SK-N-SH (cell line): ENCODE measurements at regions not wholly inside any gene's neighbourhood (a gene's known extent, or its start where the extent isn't known, plus 50 kb on each side); places are given as distances from the start of the nearest gene placed in this dataset.

Source experiments
- CTCF ChIA-PET: fragments of 300-600, 350-600 bp; formaldehyde crosslinking; extraction: SDS; loops from one replicate; lab custom pipeline; 2021; lab: Yijun Ruan, JAX
- POLR2A ChIA-PET: fragments of 350-600 bp; sonication (Branson Sonifier 250); formaldehyde crosslinking; extraction: SDS; loops from one replicate; lab custom pipeline; 2020; ENCODE audit warnings: antibody characterized with exemption, inconsistent platforms; lab: Yijun Ruan, JAX
- DNase-seq: peaks from one replicate; pipeline ENCODE4 v3.0.0; 2012
- H2AFZ ChIP-seq: fragments of 200-600 bp; sonication (generic); 2 replicates; pipeline ENCODE4 v1.8.1; 2016; ENCODE audit warnings: antibody characterized with exemption, mild to moderate bottlenecking, low read depth
- H3F3A ChIP-seq: fragments of 200-600 bp; sonication (generic); replicated peaks from 2 replicates; pipeline ENCODE3; 2016; ENCODE audit warnings: antibody characterized with exemption, mild to moderate bottlenecking; ENCODE audit not compliant: insufficient read depth
- H3K27ac ChIP-seq, 2 experiments: fragments of 200-500 bp in 1 of 2; fragments of 200-600 bp in 1 of 2; sonication (Bioruptor generic) in 1 of 2; sonication (generic), shearing (Covaris generic) in 1 of 2; 2 replicates each; pipeline versions ENCODE4 v1.5.1 to v1.6.1; 2014 to 2016; ENCODE audit warnings: low read depth in 2 of 2, inconsistent platforms in 1 of 2, low read length in 1 of 2, mild to moderate bottlenecking in 1 of 2, mixed read lengths in 1 of 2
- H3K27me3 ChIP-seq: fragments of 200-600 bp; sonication (generic), shearing (Covaris generic); 2 replicates; pipeline ENCODE4 v1.6.1; 2016; ENCODE audit warnings: mixed run types; ENCODE audit not compliant: insufficient read depth
- H3K36me3 ChIP-seq, 2 experiments: fragments of 200-500 bp in 1 of 2; fragments of 200-600 bp in 1 of 2; sonication (Bioruptor generic) in 1 of 2; sonication (generic) in 1 of 2; replicated peaks in 1 of 2; 2 replicates each; pipeline versions ENCODE3 to v1.5.1; 2014 to 2016; ENCODE audit warnings: low read length in 1 of 2, mild to moderate bottlenecking in 1 of 2; ENCODE audit not compliant: insufficient read depth in 2 of 2, control insufficient read depth in 1 of 2
- H3K4me1 ChIP-seq, 2 experiments: fragments of 200-500 bp in 1 of 2; fragments of 200-600 bp in 1 of 2; sonication (Bioruptor generic) in 1 of 2; sonication (generic), shearing (Covaris generic) in 1 of 2; 2 replicates each; pipeline versions ENCODE4 v1.5.1 to v1.6.1; 2014 to 2016; ENCODE audit warnings: low read depth in 1 of 2, low read length in 1 of 2, mixed run types in 1 of 2; ENCODE audit not compliant: insufficient read depth in 2 of 2, control insufficient read depth in 1 of 2
- H3K4me2 ChIP-seq: fragments of 200-600 bp; sonication (generic), shearing (Covaris generic); 2 replicates; pipeline ENCODE4 v1.6.1; 2017; ENCODE audit warnings: mixed run types
- H3K4me3 ChIP-seq, 2 experiments: fragments of 200-500 bp in 1 of 2; fragments of 200-600 bp in 1 of 2; sonication (Bioruptor generic) in 1 of 2; sonication (generic), shearing (Covaris generic) in 1 of 2; 2 replicates each; pipeline versions ENCODE4 v1.5.1 to v1.8.1; 2014 to 2016; ENCODE audit warnings: low read depth in 2 of 2, inconsistent platforms in 1 of 2, low read length in 1 of 2, mild to moderate bottlenecking in 1 of 2, mixed read lengths in 1 of 2, moderate library complexity in 1 of 2
- H3K79me2 ChIP-seq: fragments of 200-600 bp; sonication (generic); 2 replicates; pipeline ENCODE4 v1.8.1; 2017; ENCODE audit warnings: mild to moderate bottlenecking; ENCODE audit not compliant: insufficient read depth
- H3K9ac ChIP-seq: fragments of 200-600 bp; sonication (generic); 2 replicates; pipeline ENCODE4 v1.6.1; 2017; ENCODE audit warnings: mixed run types
- H3K9me2 ChIP-seq: fragments of 200-600 bp; sonication (generic); 2 replicates; pipeline ENCODE4 v1.6.1; 2017; ENCODE audit warnings: mixed run types
- H3K9me3 ChIP-seq: fragments of 200-600 bp; sonication (generic); 2 replicates; pipeline ENCODE4 v1.6.1; 2017; ENCODE audit warnings: mixed run types, mild to moderate bottlenecking, moderate library complexity
- H4K20me1 ChIP-seq: fragments of 200-600 bp; sonication (generic); 2 replicates; pipeline ENCODE4 v1.6.1; 2017; ENCODE audit warnings: mild to moderate bottlenecking, mixed run types; ENCODE audit not compliant: insufficient read depth
- ELF1 ChIP-seq: IDR thresholded peaks from 2 replicates; pipeline ENCODE4 v1.4.0; 2012
- EP300 ChIP-seq, 2 experiments: IDR thresholded peaks; 2 replicates each; pipeline versions ENCODE4 v1.4.0 to v1.6.1; 2012; ENCODE audit warnings: borderline replicate concordance in 1 of 2, low read depth in 1 of 2, low read length in 1 of 2
- FOXJ3 ChIP-seq: sonication (generic); formaldehyde crosslinking; IDR thresholded peaks from 2 replicates; pipeline ENCODE4 v1.5.1; 2020; ENCODE audit warnings: mild to moderate bottlenecking, missing genetic modification reagents
- FOXM1 ChIP-seq: IDR thresholded peaks from 2 replicates; pipeline ENCODE4 v1.4.0; 2012; ENCODE audit warnings: low read depth, mild to moderate bottlenecking
- NRF1 ChIP-seq: IDR thresholded peaks from 2 replicates; pipeline ENCODE4 v1.6.1; 2012; ENCODE audit warnings: low read depth, mild to moderate bottlenecking, low read length
- RAD21 ChIP-seq: IDR thresholded peaks from 2 replicates; pipeline ENCODE4 v1.6.1; 2012; ENCODE audit warnings: mild to moderate bottlenecking, low read length
- RXRA ChIP-seq: IDR thresholded peaks from 2 replicates; pipeline ENCODE4 v1.4.0; 2012; ENCODE audit warnings: low read depth, mild to moderate bottlenecking, borderline replicate concordance
- SIN3A ChIP-seq: IDR thresholded peaks from 2 replicates; pipeline ENCODE4 v1.6.1; 2012; ENCODE audit warnings: low read depth, mild to moderate bottlenecking, low read length, moderate library complexity, borderline replicate concordance
- SMC3 ChIP-seq: IDR thresholded peaks from 2 replicates; pipeline ENCODE4 v1.6.1; 2012; ENCODE audit warnings: low read depth, low read length, improper control_type of control experiment
- TAF1 ChIP-seq: IDR thresholded peaks from 2 replicates; pipeline ENCODE4 v1.6.1; 2012; ENCODE audit warnings: low read depth, mild to moderate bottlenecking, low read length, moderate library complexity, borderline replicate concordance
- USF1 ChIP-seq: IDR thresholded peaks from 2 replicates; pipeline ENCODE4 v1.4.0; 2012; ENCODE audit warnings: low read depth, borderline replicate concordance
- USF2 ChIP-seq: fragments of 150-350 bp; IDR thresholded peaks from 2 replicates; pipeline ENCODE4 v1.6.1; 2017; ENCODE audit warnings: antibody characterized with exemption, low read length, low read depth, borderline replicate concordance
- YY1 ChIP-seq: IDR thresholded peaks from 2 replicates; pipeline ENCODE4 v1.4.0; 2012; ENCODE audit warnings: low read depth, mild to moderate bottlenecking
- ZBTB33 ChIP-seq: IDR thresholded peaks from 2 replicates; pipeline ENCODE4 v1.4.0; 2012; ENCODE audit warnings: low read depth, borderline replicate concordance
- WGBS: methylation state at CpG from one replicate; pipeline ENCODE4 v1.1.6; 2017; ENCODE audit warnings: low lambda C conversion rate; 5-methylcytosine and 5-hydroxymethylcytosine counted together

GRCh38 chr4:131258361-131258760 lies 1890.7 kb upstream of the PCDH10 start:
- no peaks in the 10 kb centered on the region for H3K79me2 ChIP-seq
- no peaks in the 10 kb centered on the region for H3K27me3 ChIP-seq
- no peaks in the 10 kb centered on the region for H3K4me1 ChIP-seq
- no peaks in the 10 kb centered on the region for H3K9me2 ChIP-seq
- no peak overlapping the region for H3K9ac ChIP-seq
- no peak overlapping the region for H3K4me3 ChIP-seq
- no peak overlapping the region for H2AFZ ChIP-seq
- no peaks in the 10 kb centered on the region for H3F3A ChIP-seq
- H3K9me3 ChIP-seq = no peaks in the 10 kb centered on the region
- H4K20me1 ChIP-seq = no peaks in the 10 kb centered on the region
- TF ChIP-seq NRF1 = no peak
- TF ChIP-seq USF1 = no peak
- no peak for TF ChIP-seq YY1
- no peak for TF ChIP-seq EP300 (IDR thresholded peaks at IDR 0.05; ENCODE audit: borderline replicate concordance in 1 of 2, low read depth in 1 of 2, low read length in 1 of 2)
- TF ChIP-seq ELF1 = no peak
- no peak for TF ChIP-seq FOXM1
- no peak for TF ChIP-seq SMC3
- TF ChIP-seq ZBTB33 = no peak
- TF ChIP-seq FOXJ3 = no peak
- TF ChIP-seq USF2 = no peak
- no peak for TF ChIP-seq SIN3A
- no peak for TF ChIP-seq RXRA
- 0% methylated on average over 2 of the region's 2 CpGs for WGBS
- H3K36me3 ChIP-seq = no peaks in the 10 kb centered on the region
- POLR2A ChIA-PET = no interaction called here
- no peak overlapping the region for H3K4me2 ChIP-seq
- DNase-seq = no peak
- H3K27ac ChIP-seq = no peak overlapping the region
- CTCF ChIA-PET = no interaction called here

DNA sequence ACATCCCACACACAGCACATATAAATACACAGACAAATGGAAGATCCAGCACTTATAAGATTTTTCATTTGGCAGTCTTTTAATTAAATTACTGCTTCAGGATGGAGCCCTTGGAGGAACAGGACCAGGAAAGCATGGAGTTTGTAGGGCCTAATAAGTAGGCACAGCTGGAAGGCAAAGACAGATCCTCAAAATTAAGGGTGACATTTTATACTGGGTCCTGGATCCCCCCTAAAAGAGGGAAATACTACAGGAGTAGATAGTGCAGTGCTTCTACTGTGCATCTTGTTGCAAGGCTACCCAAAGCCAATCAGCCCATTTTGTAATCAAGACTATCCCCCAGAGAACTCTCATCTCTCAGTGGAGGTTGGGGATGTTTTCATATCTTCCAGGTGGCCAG lies 1860.7 kb upstream of the PCDH10 start:
- Histone ChIP-seq H3K9ac (no peak overlapping the region), H2AFZ (no peak overlapping the region), H3K27me3 (no peaks in the 10 kb centered on the region), H3K9me2 (no peaks in the 10 kb centered on the region)
- no peak for DNase-seq
- CTCF ChIA-PET = no interaction called here
- no peak for TF ChIP-seq TAF1
- no peak for TF ChIP-seq RAD21
- TF ChIP-seq, all 33 proteins: peak for 0
- POLR2A ChIA-PET = no interaction called here
- no peak overlapping the region for H3K27ac ChIP-seq
- no peak overlapping the region for H3K4me3 ChIP-seq
- H3F3A ChIP-seq = no peaks in the 10 kb centered on the region
- no peak overlapping the region for H3K4me2 ChIP-seq
- H3K36me3 ChIP-seq = no peaks in the 10 kb centered on the region
- H4K20me1 ChIP-seq = no peaks in the 10 kb centered on the region
- no peaks in the 10 kb centered on the region for H3K79me2 ChIP-seq
- no peaks in the 10 kb centered on the region for H3K4me1 ChIP-seq
- no peaks in the 10 kb centered on the region for H3K9me3 ChIP-seq
